Mammary epithelial cell (primary cell): ENCODE measurements at regions not wholly inside any gene's neighbourhood (a gene's known extent, or its start where the extent isn't known, plus 50 kb on each side); places are given as distances from the start of the nearest gene placed in this dataset.

Source experiments
- EZH2 ChIP-seq: IDR thresholded peaks from 2 replicates; pipeline ENCODE4 v1.6.1; 2012; ENCODE audit warnings: low read length, inconsistent platforms, borderline replicate concordance
- TF ChIP-seq, protein P1 (sequence below), 2 donors: IDR thresholded peaks in 1 of 2; conservative IDR thresholded peaks in 1 of 2; 2 replicates each; pipeline ENCODE4 v1.5.1; 2011 to 2012; ENCODE audit warnings: inconsistent platforms in 2 of 2, low read length in 2 of 2, mild to moderate bottlenecking in 2 of 2, control low read depth in 1 of 2, low read depth in 1 of 2; ENCODE audit not compliant: insufficient read depth in 1 of 2; ENCODE audit errors: extremely low read depth in 1 of 2

DNA sequence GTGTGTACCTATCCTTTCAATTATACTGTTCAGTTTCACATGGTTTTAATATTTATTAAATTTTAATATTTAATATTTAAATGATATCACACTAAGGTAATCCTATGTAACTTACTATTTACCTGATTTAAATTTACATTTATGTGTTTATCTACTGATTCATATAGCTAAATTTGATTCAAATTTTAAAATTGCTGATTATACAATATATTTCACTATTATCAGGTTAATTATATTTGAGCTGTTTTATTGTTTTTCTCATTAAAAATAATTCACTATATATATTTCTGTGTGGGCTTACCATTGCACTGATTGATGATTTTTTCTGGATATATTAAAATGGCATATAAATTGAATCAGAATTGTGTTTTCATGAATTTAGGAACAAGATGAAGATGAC is 1923.5 kb downstream of the STIM2 start:
- no peak for TF ChIP-seq EZH2
- TF ChIP-seq, protein P1, sequence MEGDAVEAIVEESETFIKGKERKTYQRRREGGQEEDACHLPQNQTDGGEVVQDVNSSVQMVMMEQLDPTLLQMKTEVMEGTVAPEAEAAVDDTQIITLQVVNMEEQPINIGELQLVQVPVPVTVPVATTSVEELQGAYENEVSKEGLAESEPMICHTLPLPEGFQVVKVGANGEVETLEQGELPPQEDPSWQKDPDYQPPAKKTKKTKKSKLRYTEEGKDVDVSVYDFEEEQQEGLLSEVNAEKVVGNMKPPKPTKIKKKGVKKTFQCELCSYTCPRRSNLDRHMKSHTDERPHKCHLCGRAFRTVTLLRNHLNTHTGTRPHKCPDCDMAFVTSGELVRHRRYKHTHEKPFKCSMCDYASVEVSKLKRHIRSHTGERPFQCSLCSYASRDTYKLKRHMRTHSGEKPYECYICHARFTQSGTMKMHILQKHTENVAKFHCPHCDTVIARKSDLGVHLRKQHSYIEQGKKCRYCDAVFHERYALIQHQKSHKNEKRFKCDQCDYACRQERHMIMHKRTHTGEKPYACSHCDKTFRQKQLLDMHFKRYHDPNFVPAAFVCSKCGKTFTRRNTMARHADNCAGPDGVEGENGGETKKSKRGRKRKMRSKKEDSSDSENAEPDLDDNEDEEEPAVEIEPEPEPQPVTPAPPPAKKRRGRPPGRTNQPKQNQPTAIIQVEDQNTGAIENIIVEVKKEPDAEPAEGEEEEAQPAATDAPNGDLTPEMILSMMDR (conservative IDR thresholded peaks at IDR 0.05 in 1 of 2, IDR thresholded peaks at IDR 0.05 in 1 of 2; ENCODE audit: extremely low read depth in 1 of 2, insufficient read depth in 1 of 2, low read depth in 1 of 2, low read length in 2 of 2) = no peak
